ENCODE measurements at regions not wholly inside any gene's neighbourhood (a gene's known extent, or its start where the extent isn't known, plus 50 kb on each side); places are given as distances from the start of the nearest gene placed in this dataset.

- Histone ChIP-seq H3K4me1 (ENCODE audit: control insufficient read depth in 2 of 3, insufficient read depth in 2 of 3, low read depth in 1 of 3, low read length in 3 of 3) (no peaks in the 10 kb centered on the region), H3K4me3 (ENCODE audit: low read length in 3 of 3) (no peak overlapping the region), H3K36me3 (ENCODE audit: control insufficient read depth in 2 of 3, insufficient read depth in 3 of 3, low read length in 3 of 3) (no peaks in the 10 kb centered on the region), H3K9me3 (ENCODE audit: control insufficient read depth in 2 of 3, insufficient read depth in 1 of 3, low read length in 3 of 3) (no peaks in the 10 kb centered on the region), H3K27ac (ENCODE audit: low read depth in 2 of 2, low read length in 2 of 2) (no peak overlapping the region), H3K27me3 (ENCODE audit: control insufficient read depth, insufficient read depth, low read length) (no peaks in the 10 kb centered on the region), H3K9ac (ENCODE audit: low read length in 3 of 3) (no peak overlapping the region)
- DNase-seq (no peak), FAIRE-seq (no peak)
- no peak for TF ChIP-seq CTCF (IDR thresholded peaks at IDR 0.05; ENCODE audit: borderline replicate concordance, extremely low read depth, insufficient read depth)
- intact Hi-C loops (cut with DNase I) = no loop called here
Observed at GRCh38 chr4:170736710-170737109, 647.0 kb upstream of the AADAT start.

- FAIRE-seq = no peak
Observed at GRCh38 chr4:170729897-170730296, 640.1 kb upstream of the AADAT start.

GRCh38 chr4:170729236-170729635 lies 639.5 kb upstream of the AADAT start:
- no peaks in the 10 kb centered on the region for H3K27me3 ChIP-seq (ENCODE audit: control insufficient read depth, insufficient read depth, low read length)
- no peaks in the 10 kb centered on the region for H3K36me3 ChIP-seq (ENCODE audit: control insufficient read depth in 2 of 3, insufficient read depth in 3 of 3, low read length in 3 of 3)
- no peak overlapping the region for H3K9ac ChIP-seq (ENCODE audit: low read length in 3 of 3)
- no peak overlapping the region for H3K4me3 ChIP-seq (ENCODE audit: low read length in 3 of 3)
- no peak overlapping the region for H3K27ac ChIP-seq (ENCODE audit: low read depth in 2 of 2, low read length in 2 of 2)
- FAIRE-seq (no peak), DNase-seq (peak in 4 of 5 donors; percentile 28 to 71 (median 57))
- no peaks in the 10 kb centered on the region for H3K4me1 ChIP-seq (ENCODE audit: control insufficient read depth in 2 of 3, insufficient read depth in 2 of 3, low read depth in 1 of 3, low read length in 3 of 3)
- H3K9me3 ChIP-seq (ENCODE audit: control insufficient read depth in 2 of 3, insufficient read depth in 1 of 3, low read length in 3 of 3) = no peaks in the 10 kb centered on the region
- TF ChIP-seq CTCF (IDR thresholded peaks at IDR 0.05; ENCODE audit: borderline replicate concordance, extremely low read depth, insufficient read depth) = no peak
- intact Hi-C loops (cut with DNase I) = no loop called here

More at GRCh38 chr4:170729897-170730296, 640.1 kb upstream of the AADAT start:
- DNase-seq = peak in 1 of 5 donors; percentile 14
- Histone ChIP-seq H3K27me3 (ENCODE audit: control insufficient read depth, insufficient read depth, low read length) (no peaks in the 10 kb centered on the region), H3K36me3 (ENCODE audit: control insufficient read depth in 2 of 3, insufficient read depth in 3 of 3, low read length in 3 of 3) (no peaks in the 10 kb centered on the region), H3K4me3 (ENCODE audit: low read length in 3 of 3) (no peak overlapping the region), H3K9me3 (ENCODE audit: control insufficient read depth in 2 of 3, insufficient read depth in 1 of 3, low read length in 3 of 3) (no peaks in the 10 kb centered on the region), H3K4me1 (ENCODE audit: control insufficient read depth in 2 of 3, insufficient read depth in 2 of 3, low read depth in 1 of 3, low read length in 3 of 3) (no peaks in the 10 kb centered on the region), H3K27ac (ENCODE audit: low read depth in 2 of 2, low read length in 2 of 2) (no peak overlapping the region), H3K9ac (ENCODE audit: low read length in 3 of 3) (no peak overlapping the region)
- intact Hi-C loops (cut with DNase I) = no loop called here
- TF ChIP-seq CTCF (IDR thresholded peaks at IDR 0.05; ENCODE audit: borderline replicate concordance, extremely low read depth, insufficient read depth) = no peak

GRCh38 chr4:170724191-170724590 lies 634.4 kb upstream of the AADAT start:
- DNase-seq = no peak
- no peak for FAIRE-seq
- TF ChIP-seq CTCF (IDR thresholded peaks at IDR 0.05; ENCODE audit: borderline replicate concordance, extremely low read depth, insufficient read depth) = no peak
- Histone ChIP-seq H3K9me3 (ENCODE audit: control insufficient read depth in 2 of 3, insufficient read depth in 1 of 3, low read length in 3 of 3) (no peaks in the 10 kb centered on the region), H3K27me3 (ENCODE audit: control insufficient read depth, insufficient read depth, low read length) (no peaks in the 10 kb centered on the region), H3K4me3 (ENCODE audit: low read length in 3 of 3) (no peak overlapping the region), H3K36me3 (ENCODE audit: control insufficient read depth in 2 of 3, insufficient read depth in 3 of 3, low read length in 3 of 3) (no peaks in the 10 kb centered on the region), H3K4me1 (ENCODE audit: control insufficient read depth in 2 of 3, insufficient read depth in 2 of 3, low read depth in 1 of 3, low read length in 3 of 3) (no peaks in the 10 kb centered on the region), H3K27ac (ENCODE audit: low read depth in 2 of 2, low read length in 2 of 2) (no peak overlapping the region), H3K9ac (ENCODE audit: low read length in 3 of 3) (no peak overlapping the region)
- intact Hi-C loops (cut with DNase I) = no loop called here

Data from kidney (tissue), 13 donors.